NCI-H446 (cell line): ENCODE measurements at regions not wholly inside any gene's neighbourhood (a gene's known extent, or its start where the extent isn't known, plus 50 kb on each side); places are given as distances from the start of the nearest gene placed in this dataset.

Source experiments
- DNase-seq, 2 experiments: peaks; one replicate each; lab custom pipeline; 2025; lab: John Stamatoyannopoulos, UW

GRCh38 chr17:62882284-62882683 lies 74.2 kb upstream of the MARCHF10 start:
- DNase-seq: no peak

- no peak for DNase-seq
These were observed 72.0 kb upstream of the MARCHF10 start for GRCh38 chr17:62880120-62880519.

DNA sequence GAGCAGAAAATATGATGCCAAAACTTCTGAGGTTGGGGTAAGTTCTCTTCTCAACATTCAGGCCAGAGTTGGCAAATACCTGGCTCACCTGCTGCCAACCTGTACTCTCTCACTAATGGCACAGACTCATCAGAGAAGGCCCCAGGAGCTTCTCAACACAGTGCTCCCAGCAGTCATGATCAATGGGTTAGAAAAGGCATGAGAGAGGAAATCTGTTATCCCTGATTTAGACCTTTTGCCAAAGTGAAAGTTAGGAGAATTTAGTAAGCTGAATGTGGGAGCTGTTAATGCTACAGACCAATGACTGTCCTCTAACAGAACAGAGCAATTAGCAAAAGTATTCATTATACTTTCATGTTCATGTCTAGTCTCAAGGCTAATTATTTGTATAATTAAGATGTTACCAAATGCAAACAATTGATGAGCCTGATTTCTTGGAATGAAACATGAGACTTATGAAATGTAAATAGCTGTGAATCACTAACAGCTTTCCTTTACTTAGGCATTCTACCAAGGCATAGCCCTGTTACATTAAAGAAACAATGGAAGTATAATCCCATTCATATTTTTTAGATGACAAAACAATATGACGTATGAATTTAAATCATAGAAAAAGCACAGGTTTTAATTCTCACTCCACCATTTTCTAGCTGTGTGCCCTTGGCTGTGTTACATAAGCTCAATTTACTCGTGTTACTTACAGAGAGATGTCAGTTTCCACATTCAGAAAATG lies 68.7 kb upstream of the MARCHF10 start:
- DNase-seq: no peak

DNA sequence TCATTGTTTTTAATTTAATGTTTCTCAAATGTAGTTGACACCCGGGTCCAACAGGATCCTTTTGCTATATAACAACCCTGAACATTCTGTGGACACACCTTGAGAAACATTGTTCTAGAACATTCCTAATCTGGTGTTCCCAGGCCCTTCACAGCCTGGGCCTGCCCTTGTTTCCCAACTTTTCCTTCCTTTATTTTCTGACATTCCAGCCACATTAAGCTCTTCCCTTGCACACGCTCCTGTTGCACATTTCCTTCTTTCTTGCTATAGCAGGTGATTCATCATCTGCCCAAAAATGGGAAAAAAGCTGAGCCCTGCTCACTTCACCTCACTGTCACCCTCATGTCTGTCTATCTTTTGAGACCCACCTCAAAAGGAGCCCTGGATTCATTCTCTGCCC lies 67.9 kb upstream of the MARCHF10 start:
- no peak for DNase-seq

DNA sequence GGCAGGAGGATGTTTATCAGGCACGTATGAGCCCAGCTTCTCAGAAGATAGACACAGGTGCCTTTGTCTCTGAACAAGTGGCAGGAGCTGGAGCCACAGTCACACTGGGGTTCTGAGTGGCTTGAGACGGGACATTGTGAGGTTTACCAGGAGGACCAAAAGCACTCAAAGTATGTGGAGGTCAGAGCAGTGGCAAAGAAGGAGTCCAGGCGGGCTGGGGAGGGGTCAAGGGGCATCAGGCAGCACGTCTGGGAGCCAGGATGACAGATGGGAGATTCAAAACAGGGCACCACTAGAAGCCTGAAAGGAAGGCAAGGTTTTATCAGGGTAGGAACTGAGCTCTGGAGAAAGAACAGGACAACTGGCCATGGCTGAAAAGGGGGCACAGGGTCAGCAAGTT lies 67.2 kb upstream of the MARCHF10 start:
- DNase-seq: no peak

DNA sequence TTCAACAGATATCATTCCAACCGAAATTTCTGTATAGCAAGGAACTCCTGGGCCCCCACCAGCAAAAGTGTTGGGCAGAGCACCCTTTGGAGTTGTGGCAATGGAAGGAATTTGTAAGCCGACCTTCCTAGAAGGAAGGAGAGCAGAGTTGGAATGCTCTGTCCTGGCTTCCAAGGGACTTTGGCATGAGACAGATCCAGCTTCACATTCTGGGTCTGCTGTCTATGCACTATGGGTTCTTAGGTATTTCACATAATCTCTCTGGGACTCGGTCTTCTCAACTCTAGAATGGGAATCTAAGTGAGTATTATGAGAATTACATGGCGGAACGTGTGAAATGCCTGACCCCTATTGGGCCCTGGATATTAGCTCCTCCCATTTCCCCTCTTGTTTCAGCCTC lies 63.2 kb upstream of the MARCHF10 start:
- no peak for DNase-seq

- no peak for DNase-seq
These were observed 62.4 kb upstream of the MARCHF10 start for GRCh38 chr17:62870552-62870971.

- peak; percentile 6 to 34 for DNase-seq
These were observed 62.0 kb upstream of the MARCHF10 start for GRCh38 chr17:62870030-62870541.

DNA sequence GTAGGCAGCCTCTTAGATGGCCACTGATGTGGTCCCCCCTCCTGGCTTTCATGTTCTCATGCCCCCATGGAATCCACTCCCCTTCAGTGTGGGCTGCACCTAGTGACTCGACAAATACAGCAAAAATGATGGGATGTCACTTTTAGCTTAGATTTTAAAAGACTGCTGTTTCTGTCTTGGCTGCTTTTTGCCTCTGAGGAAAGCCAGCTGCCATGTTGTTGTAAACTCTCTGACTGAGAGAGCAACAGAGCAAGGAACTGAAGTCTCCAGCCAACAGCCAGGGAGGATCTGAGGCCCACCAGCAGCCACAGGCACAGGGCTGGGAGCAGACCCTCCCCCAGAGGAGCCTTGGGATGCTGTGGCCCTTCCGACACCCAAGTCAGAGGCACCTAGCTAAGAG lies 60.6 kb upstream of the MARCHF10 start:
- DNase-seq: no peak

GRCh38 chr17:62868008-62868407 lies 59.9 kb upstream of the MARCHF10 start:
- DNase-seq: no peak

DNA sequence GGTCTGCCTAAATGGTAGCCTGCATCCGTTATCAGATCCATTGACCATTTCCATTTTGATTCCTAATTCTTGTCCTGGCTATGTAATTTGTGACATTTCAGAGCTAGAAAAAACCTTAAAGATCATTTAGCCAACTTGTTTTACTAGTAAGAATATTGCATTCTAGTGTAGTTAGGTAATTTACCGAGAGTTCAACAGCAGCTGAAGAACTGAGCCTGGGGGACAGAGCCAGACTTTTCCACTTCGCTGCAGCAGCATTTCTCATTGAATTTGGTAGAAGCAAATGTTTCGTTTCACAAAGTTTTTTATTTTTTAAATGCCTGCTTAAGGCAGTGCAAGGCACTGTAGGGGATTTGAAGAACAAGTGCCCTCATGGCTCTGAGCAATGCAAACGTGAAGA lies 59.2 kb upstream of the MARCHF10 start:
- no peak for DNase-seq

- no peak for DNase-seq
These were observed 58.4 kb upstream of the MARCHF10 start for GRCh38 chr17:62866471-62866870.

- DNase-seq: no peak
These were observed 57.5 kb upstream of the MARCHF10 start for GRCh38 chr17:62865586-62865985.

DNA sequence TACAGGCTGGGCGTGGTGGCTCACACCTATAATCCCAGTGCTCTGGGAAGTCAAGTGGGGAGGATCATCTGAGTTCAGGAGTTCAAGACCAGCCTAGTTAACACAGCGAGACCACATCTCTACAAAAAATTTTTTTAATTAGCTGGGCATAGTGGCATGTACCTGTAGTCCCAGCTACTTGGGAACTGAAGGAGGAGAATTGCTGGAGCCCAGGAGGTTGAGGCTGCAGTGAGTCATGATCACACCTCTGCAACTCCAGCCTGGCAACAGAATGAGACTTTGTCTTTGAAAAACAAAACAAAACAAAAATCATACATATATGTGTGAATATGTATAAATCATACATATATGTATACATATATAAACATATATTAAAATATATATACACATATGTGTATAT lies 54.1 kb upstream of the MARCHF10 start:
- DNase-seq: no peak

DNA sequence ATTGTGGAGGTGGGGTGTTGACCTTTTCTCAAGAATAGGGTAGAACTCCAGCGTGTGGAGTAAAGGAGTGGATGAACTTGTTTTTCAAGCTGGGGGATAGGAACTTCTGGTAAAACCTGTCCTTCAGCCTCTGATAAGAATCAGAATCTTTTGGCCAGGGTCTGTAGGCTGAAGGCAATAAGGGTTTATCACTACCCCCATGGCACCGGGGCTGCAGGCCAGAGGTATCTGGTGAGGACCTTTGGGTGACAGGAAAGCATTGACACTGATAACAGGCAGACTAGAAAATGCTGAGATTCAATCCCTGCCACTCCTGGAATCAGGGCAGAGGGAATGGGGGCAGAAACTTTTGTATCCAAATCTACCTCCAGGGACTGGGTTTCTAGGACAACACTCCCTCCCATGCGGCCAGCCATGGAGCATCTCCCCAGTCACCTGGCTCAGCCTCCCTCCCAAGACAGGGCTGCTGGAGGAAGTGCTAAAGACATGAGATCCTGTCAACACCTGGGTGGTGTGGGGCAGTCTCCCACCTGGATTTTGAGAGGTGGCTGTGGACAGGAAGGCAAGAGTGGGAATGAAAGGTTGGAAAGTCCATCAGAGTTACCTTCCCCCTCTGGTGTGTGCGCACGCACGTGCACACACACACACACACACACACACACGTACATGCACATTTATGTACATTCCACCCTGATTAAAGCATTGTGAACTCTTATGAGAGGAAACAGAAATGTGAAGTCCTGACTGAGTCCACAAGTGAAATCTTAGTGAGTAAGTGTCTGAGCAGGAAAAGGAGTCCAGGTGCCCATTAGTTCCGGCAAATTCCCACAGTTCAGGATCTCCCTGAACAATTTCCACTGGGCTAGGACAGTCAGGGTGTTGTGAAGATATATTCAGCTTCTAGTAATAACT lies 53.1 kb upstream of the MARCHF10 start:
- no peak for DNase-seq

- DNase-seq: no peak
These were observed 51.0 kb upstream of the MARCHF10 start for GRCh38 chr17:62859146-62859545.
